Heart left ventricle (tissue), 16 donors: ENCODE measurements at regions not wholly inside any gene's neighbourhood (a gene's known extent, or its start where the extent isn't known, plus 50 kb on each side); places are given as distances from the start of the nearest gene placed in this dataset.
"Not testable (repeated sequence)": the region's sequence is repeated elsewhere in the genome, so short reads cannot be mapped to it uniquely, and the experiment has no call there.

Source experiments
- ATAC-seq, 4 donors: fragments of 200-7000 bp; cut with Tn5 transposase; one replicate each; pipeline ENCODE4 v1.9.1; 2020 to 2022; ENCODE audit warnings: moderate library complexity in 4 of 4, mild to moderate bottlenecking in 3 of 4, moderate number of reproducible peaks in 1 of 4
- DNase-seq, 5 donors: peaks; one replicate each; pipeline ENCODE4 v3.0.0-alpha.2; 2020
- H3K27ac ChIP-seq, 12 donors: fragments of 200-600 bp; sonication (generic) in 4 of 12; one replicate each; pipeline versions ENCODE4 v1.5.0 to v1.8.0; 2016 to 2022; ENCODE audit warnings: mild to moderate bottlenecking in 2 of 12
- H3K27me3 ChIP-seq, 9 donors: fragments of 200-600 bp; sonication (generic) in 2 of 9; one replicate each; pipeline versions ENCODE4 v1.5.1 to v1.8.0; 2016 to 2022; ENCODE audit warnings: mild to moderate bottlenecking in 3 of 9
- H3K36me3 ChIP-seq, 9 donors: fragments of 200-600 bp; sonication (generic) in 2 of 9; one replicate each; pipeline versions ENCODE4 v1.5.0 to v1.8.0; 2018 to 2022; ENCODE audit warnings: mild to moderate bottlenecking in 2 of 9
- H3K4me1 ChIP-seq, 12 donors: fragments of 200-600 bp; sonication (generic) in 4 of 12; one replicate each; pipeline versions ENCODE4 v1.5.0 to v1.8.0; 2016 to 2022; ENCODE audit warnings: mild to moderate bottlenecking in 3 of 12
- H3K4me3 ChIP-seq, 12 donors: fragments of 200-600 bp; sonication (generic) in 4 of 12; one replicate each; pipeline versions ENCODE4 v1.5.0 to v1.8.0; 2017 to 2022; ENCODE audit warnings: mild to moderate bottlenecking in 9 of 12, moderate library complexity in 4 of 12
- H3K9me3 ChIP-seq, 12 donors: fragments of 200-600 bp; sonication (generic) in 4 of 12; one replicate each; pipeline versions ENCODE4 v1.5.0 to v1.8.0; 2016 to 2022; ENCODE audit warnings: mild to moderate bottlenecking in 1 of 12
- POLR2A ChIP-seq, 2 donors: fragments of 450-650 bp; IDR thresholded peaks; one replicate each; pipeline ENCODE4 v1.6.1; 2017; ENCODE audit warnings: antibody characterized with exemption in 2 of 2, mild to moderate bottlenecking in 2 of 2, moderate library complexity in 2 of 2
- WGBS, 4 donors: extraction: QIAGEN DNeasy Blood & Tissue Kit in 2 of 4; methylation state at CpG; one replicate each; pipeline versions ENCODE4 v1.1.5 to v1.1.7; 2013 to 2018; 5-methylcytosine and 5-hydroxymethylcytosine counted together
- intact Hi-C, 10 donors: fragments of 100-400 bp; cut with DNase I; formaldehyde crosslinking; loops; one replicate each; pipeline versions ENCODE4 v1.11.1 to v1.14.2; 2022
- TF ChIP-seq, protein P1 (sequence below), 12 donors: fragments of 200-600 bp; sonication (generic) in 4 of 12; IDR thresholded peaks; one replicate each; pipeline versions ENCODE4 v1.5.0 to v1.8.0; 2018 to 2022; ENCODE audit warnings: antibody characterized with exemption in 12 of 12, mild to moderate bottlenecking in 5 of 12
- donor health status: ischemic (EF 13 %, LVEDD 7.1; RV severe dilation, severe dysfunction).
- donor health status: healthy with polysubstance abuse.
- donor health status: DM: no; HTN: yes; CAD: no.
- donor health status: DM: no; HTN: no; CAD: no.
- donor health status: ischemic (EF 25% LVEDD 6.9; RV normal size, moderate dysfunction).
- donor health status: ischemic (EF 25% LVEDD 5.7; RV mildly dilated, moderate dysfunction).
- donor health status: healthy.
- donor health status: DM: yes; HTN: yes; CAD: no.
- donor health status: ischemic (EF 35%, LVEDD 5.7; RV mildly dilated, moderate dysfunction).
- donor health status: nonischemic (EF 11% LVEDD 7.7; RV severe dilation, severe dysfunction).
- donor health status: DM: yes; HTN: yes; CAD: no.
- donor health status: PGD.
- donor health status: ischemic (EF 29% LVEDD 5.4; RV normal size, mild dysfunction).
- donor health status: nonischemic (EF 23%, LVEDD 6.1; RV moderate dilation, normal function).

DNA sequence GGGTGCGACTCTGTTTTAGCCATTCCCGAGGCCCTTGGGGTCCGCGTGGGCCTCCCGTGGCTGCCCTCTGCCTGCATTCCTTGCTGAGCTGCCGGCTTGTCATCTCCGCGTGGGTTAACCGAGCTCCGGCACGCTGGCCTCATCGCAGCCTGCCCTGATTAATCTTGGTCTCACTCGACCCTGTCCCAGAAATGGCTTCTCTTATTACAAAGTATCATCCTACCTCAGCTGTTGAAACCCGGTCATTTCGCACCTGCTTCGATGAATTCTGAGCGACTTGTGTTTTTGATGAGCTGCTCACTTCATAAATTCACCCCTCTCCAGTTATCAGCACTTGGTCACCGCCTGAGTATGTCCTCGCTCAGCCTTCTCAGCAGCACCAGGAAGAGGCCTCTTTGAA, 123.5 kb upstream of the EGFLAM start:
- Histone ChIP-seq H3K9me3 (no peaks in the 10 kb centered on the region), H3K4me1 (no peaks in the 10 kb centered on the region), H3K4me3 (no peak overlapping the region), H3K27me3 (peaks cover 0 to 4% (median 0%) of the 10 kb centered on the region in 9 donors), H3K27ac (no peak overlapping the region), H3K36me3 (no peaks in the 10 kb centered on the region)
- DNase-seq (no peak), ATAC-seq (no peak)
- TF ChIP-seq, protein P1, sequence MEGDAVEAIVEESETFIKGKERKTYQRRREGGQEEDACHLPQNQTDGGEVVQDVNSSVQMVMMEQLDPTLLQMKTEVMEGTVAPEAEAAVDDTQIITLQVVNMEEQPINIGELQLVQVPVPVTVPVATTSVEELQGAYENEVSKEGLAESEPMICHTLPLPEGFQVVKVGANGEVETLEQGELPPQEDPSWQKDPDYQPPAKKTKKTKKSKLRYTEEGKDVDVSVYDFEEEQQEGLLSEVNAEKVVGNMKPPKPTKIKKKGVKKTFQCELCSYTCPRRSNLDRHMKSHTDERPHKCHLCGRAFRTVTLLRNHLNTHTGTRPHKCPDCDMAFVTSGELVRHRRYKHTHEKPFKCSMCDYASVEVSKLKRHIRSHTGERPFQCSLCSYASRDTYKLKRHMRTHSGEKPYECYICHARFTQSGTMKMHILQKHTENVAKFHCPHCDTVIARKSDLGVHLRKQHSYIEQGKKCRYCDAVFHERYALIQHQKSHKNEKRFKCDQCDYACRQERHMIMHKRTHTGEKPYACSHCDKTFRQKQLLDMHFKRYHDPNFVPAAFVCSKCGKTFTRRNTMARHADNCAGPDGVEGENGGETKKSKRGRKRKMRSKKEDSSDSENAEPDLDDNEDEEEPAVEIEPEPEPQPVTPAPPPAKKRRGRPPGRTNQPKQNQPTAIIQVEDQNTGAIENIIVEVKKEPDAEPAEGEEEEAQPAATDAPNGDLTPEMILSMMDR (IDR thresholded peaks at IDR 0.05): no peak
- TF ChIP-seq POLR2A (IDR thresholded peaks at IDR 0.05): no peak
- 72 to 80% (median 75%) methylated on average over 19 of the region's 19 CpGs for WGBS, 4 donors
- intact Hi-C loops: no loop called here

DNA sequence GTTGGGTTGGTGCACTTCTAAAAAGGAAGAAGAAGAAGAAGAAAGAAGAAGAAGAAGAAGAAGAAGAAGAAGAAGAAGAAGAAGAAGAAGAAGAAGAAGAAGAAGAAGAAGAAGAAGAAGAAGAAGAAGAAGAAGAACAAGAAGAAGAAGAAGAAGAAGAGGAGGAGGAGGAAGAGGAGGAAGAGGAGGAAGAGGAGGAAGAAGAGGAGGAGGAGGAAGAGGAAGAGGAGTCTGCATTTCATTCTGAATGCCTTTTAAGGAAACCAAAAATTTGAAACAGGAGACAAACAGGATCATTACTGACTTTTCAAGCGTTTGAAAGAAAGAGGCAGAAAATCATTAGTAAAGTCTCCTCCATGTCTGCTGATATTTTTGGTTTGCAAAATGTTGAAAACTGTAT, 124.1 kb upstream of the EGFLAM start:
- 81 to 87% (median 83%) methylated on average over 1 of the region's 1 CpG for WGBS, 4 donors
- intact Hi-C loops, DNase-seq, H3K36me3 ChIP-seq, H3K27ac ChIP-seq, H3K4me1 ChIP-seq, ATAC-seq, H3K27me3 ChIP-seq, H3K9me3 ChIP-seq, H3K4me3 ChIP-seq: not testable (repeated sequence)

DNA sequence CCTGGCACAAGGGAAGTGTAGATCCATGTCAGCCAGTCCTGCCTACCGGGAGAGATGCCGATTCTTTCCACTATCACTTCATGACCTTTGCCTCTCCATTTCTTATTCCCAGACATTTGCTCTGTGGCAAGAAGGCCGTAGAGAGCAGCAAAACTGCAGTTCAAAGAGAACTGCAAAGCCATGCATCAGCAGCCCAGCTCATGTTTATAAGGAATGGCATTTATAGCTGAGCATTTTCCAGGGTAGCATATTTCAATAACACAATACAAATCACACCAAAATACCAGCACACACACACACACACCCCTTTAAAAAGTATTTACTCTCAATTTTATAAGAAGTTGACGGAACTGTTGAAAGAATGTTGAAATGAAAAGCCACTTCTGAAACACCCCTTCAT, 126.7 kb upstream of the EGFLAM start:
- no peaks in the 10 kb centered on the region for H3K4me1 ChIP-seq
- H3K27me3 ChIP-seq: peaks cover 0 to 4% (median 0%) of the 10 kb centered on the region in 9 donors
- DNase-seq (no peak), ATAC-seq (no peak)
- 73 to 77% (median 74%) methylated on average over 4 of the region's 4 CpGs for WGBS, 4 donors
- intact Hi-C loops: no loop called here
- H3K4me3 ChIP-seq: no peak overlapping the region
- H3K9me3 ChIP-seq: no peaks in the 10 kb centered on the region
- TF ChIP-seq POLR2A (IDR thresholded peaks at IDR 0.05): no peak
- TF ChIP-seq, protein P1 (IDR thresholded peaks at IDR 0.05): no peak
- H3K27ac ChIP-seq: peak overlapping the region in 1 of 12 donors; percentile 5
- no peaks in the 10 kb centered on the region for H3K36me3 ChIP-seq

DNA sequence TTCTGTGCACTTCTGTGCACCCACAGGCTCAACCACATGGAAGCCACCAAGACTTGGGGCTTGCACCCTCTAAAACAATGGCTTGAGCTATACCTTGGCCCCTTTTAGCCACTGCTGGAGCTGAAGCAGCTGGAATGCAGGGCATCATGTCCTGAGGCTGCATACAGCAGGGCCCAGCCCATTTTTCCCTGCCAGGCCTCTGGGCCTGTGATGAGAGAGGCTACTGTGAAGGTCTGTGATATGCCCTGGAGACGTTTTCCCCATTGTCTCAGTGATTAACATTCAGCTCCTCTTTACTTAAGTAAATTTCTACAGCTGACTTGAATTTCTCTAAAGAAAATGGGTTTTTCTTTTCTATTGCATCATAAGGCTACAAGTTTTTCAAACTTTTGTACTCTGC, 134.0 kb upstream of the EGFLAM start:
- Histone ChIP-seq H3K27me3 (no peaks in the 10 kb centered on the region), H3K27ac (no peak overlapping the region), H3K4me1 (no peaks in the 10 kb centered on the region), H3K36me3 (no peaks in the 10 kb centered on the region), H3K4me3 (no peak overlapping the region), H3K9me3 (peaks cover 0 to 3% (median 0%) of the 10 kb centered on the region in 12 donors)
- ATAC-seq: no peak
- WGBS, 4 donors: 35 to 64% (median 53%) methylated on average over 1 of the region's 1 CpG
- DNase-seq: no peak
- intact Hi-C loops: no loop called here
- TF ChIP-seq, protein P1 (IDR thresholded peaks at IDR 0.05): no peak
- no peak for TF ChIP-seq POLR2A (IDR thresholded peaks at IDR 0.05)

DNA sequence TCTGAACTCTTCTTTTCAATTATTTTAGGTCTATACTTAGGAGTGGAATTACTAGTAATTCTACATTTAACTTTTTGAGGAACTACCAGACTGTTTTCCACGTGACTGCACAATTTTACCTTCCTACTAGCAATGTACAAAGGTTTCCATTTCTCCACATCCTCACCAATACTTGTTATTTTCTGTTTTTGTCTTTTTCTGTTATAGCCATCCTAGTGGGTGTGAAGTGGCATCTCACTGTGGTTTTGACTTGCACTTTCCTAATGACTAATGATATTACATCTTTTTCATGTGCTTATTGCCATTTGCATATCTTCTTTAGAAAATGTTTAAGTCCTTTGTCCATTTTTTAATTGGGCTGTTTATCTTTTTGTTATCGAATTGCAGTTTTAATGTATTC, 136.9 kb upstream of the EGFLAM start:
- H3K4me3 ChIP-seq: no peak overlapping the region
- TF ChIP-seq, protein P1 (IDR thresholded peaks at IDR 0.05): no peak
- TF ChIP-seq POLR2A (IDR thresholded peaks at IDR 0.05): no peak
- H3K27ac ChIP-seq: no peak overlapping the region
- H3K4me1 ChIP-seq: no peaks in the 10 kb centered on the region
- WGBS, 4 donors: 73 to 84% (median 80%) methylated on average over 2 of the region's 2 CpGs
- H3K27me3 ChIP-seq: no peaks in the 10 kb centered on the region
- intact Hi-C loops: no loop called here
- DNase-seq (no peak), ATAC-seq (no peak)
- peaks cover 0 to 3% (median 0%) of the 10 kb centered on the region in 12 donors for H3K9me3 ChIP-seq
- H3K36me3 ChIP-seq: no peaks in the 10 kb centered on the region
